Spleen (tissue), 11 donors: ENCODE measurements at regions not wholly inside any gene's neighbourhood (a gene's known extent, or its start where the extent isn't known, plus 50 kb on each side); places are given as distances from the start of the nearest gene placed in this dataset.

Source experiments
- DNase-seq: peaks from one replicate; pipeline ENCODE4 v3.0.0-alpha.2; 2020
- H3K27ac ChIP-seq, 8 donors: fragments of 200-600 bp; sonication (generic) in 7 of 8; 1 replicate in 4 of 8; 2 replicates in 4 of 8; pipeline versions ENCODE4 v1.5.0 to v1.8.0; 2016 to 2021; ENCODE audit warnings: inconsistent platforms in 4 of 8, mild to moderate bottlenecking in 4 of 8, moderate library complexity in 1 of 8
- H3K27me3 ChIP-seq, 7 donors: fragments of 200-600 bp; sonication (generic) in 6 of 7; replicated peaks in 1 of 7; 1 replicate in 4 of 7; 2 replicates in 3 of 7; pipeline versions ENCODE4 v1.5.0 to v1.8.0; 2016 to 2021; ENCODE audit warnings: inconsistent platforms in 3 of 7, mild to moderate bottlenecking in 1 of 7
- H3K36me3 ChIP-seq, 6 donors: fragments of 200-600 bp; sonication (generic) in 5 of 6; 1 replicate in 4 of 6; 2 replicates in 2 of 6; pipeline versions ENCODE4 v1.5.0 to v1.8.0; 2016 to 2021; ENCODE audit warnings: inconsistent platforms in 2 of 6
- H3K4me1 ChIP-seq, 6 donors: fragments of 200-600 bp; sonication (generic) in 5 of 6; 1 replicate in 3 of 6; 2 replicates in 3 of 6; pipeline versions ENCODE4 v1.5.0 to v1.8.0; 2016 to 2021; ENCODE audit warnings: inconsistent platforms in 3 of 6
- H3K4me3 ChIP-seq, 8 donors: fragments of 200-600 bp; sonication (generic) in 7 of 8; 1 replicate in 4 of 8; 2 replicates in 4 of 8; pipeline versions ENCODE4 v1.5.0 to v1.8.0; 2016 to 2021; ENCODE audit warnings: inconsistent platforms in 4 of 8, mild to moderate bottlenecking in 4 of 8, moderate library complexity in 2 of 8
- H3K9me3 ChIP-seq, 8 donors: fragments of 200-600 bp; sonication (generic) in 7 of 8; 1 replicate in 4 of 8; 2 replicates in 4 of 8; pipeline versions ENCODE4 v1.5.0 to v1.8.0; 2016 to 2021; ENCODE audit warnings: inconsistent platforms in 4 of 8
- CTCF ChIP-seq, 11 experiments: fragments of 200-600 bp in 7 of 11; fragments of 450-650 bp in 4 of 11; sonication (generic) in 4 of 11; IDR thresholded peaks in 8 of 11; conservative IDR thresholded peaks in 3 of 11; 1 replicate in 7 of 11; 2 replicates in 4 of 11; pipeline versions ENCODE4 v1.4.0 to v1.8.0; 2016 to 2021; ENCODE audit warnings: antibody characterized with exemption in 11 of 11, inconsistent platforms in 4 of 11, mild to moderate bottlenecking in 1 of 11
- POLR2A ChIP-seq, 3 donors: fragments of 450-650 bp; IDR thresholded peaks; one replicate each; pipeline ENCODE4 v1.5.1; 2017; ENCODE audit warnings: antibody characterized with exemption in 3 of 3, mild to moderate bottlenecking in 1 of 3
- POLR2AphosphoS5 ChIP-seq, 3 donors: sonication (generic); formaldehyde crosslinking; IDR thresholded peaks; one replicate each; pipeline ENCODE4 v1.5.1; 2017; ENCODE audit warnings: antibody characterized with exemption in 3 of 3
- whole genome bisulfite sequencing, 5 donors: extraction: QIAGEN DNeasy Blood & Tissue Kit in 3 of 5; methylation state at CpG; one replicate each; pipeline versions ENCODE4 v1.1.5 to v1.1.7; 2013 to 2018; 5-methylcytosine and 5-hydroxymethylcytosine counted together
- intact Hi-C: fragments of 100-400 bp; cut with DNase I; formaldehyde crosslinking; loops from one replicate; pipeline ENCODE4 v1.15.0; 2023; ENCODE audit warnings: low total_unique reads
- donor health status: healthy with polysubstance abuse.
- donor health status: DM: no; HTN: no; CAD: no; lungs with moderate emphysema.
- donor health status: DM: no; HTN: no; CAD: no.
- donor health status: Bipolar disorder and iron deficiency.
- donor health status: healthy.
- donor health status: DM: no; HTN: no; CAD: no.
- donor health status: DM: yes; HTN: yes; CAD: no.

GRCh38 chr18:52046842-52047241 is 293.2 kb upstream of the DCC start:
- TF ChIP-seq POLR2AphosphoS5 (IDR thresholded peaks at IDR 0.05) (no peak), CTCF (IDR thresholded peaks at IDR 0.05 in 8 of 11, conservative IDR thresholded peaks at IDR 0.05 in 3 of 11) (no peak), POLR2A (IDR thresholded peaks at IDR 0.05) (no peak)

GRCh38 chr18:52054324-52054723 is 285.7 kb upstream of the DCC start:
- DNase-seq: no peak
- TF ChIP-seq POLR2A (IDR thresholded peaks at IDR 0.05) (no peak), POLR2AphosphoS5 (IDR thresholded peaks at IDR 0.05) (no peak), CTCF (IDR thresholded peaks at IDR 0.05 in 8 of 11, conservative IDR thresholded peaks at IDR 0.05 in 3 of 11) (no peak)
- intact Hi-C loops: no loop called here

More at GRCh38 chr18:52046842-52047241, 293.2 kb upstream of the DCC start:
- 71 to 77% (median 72%) methylated on average over 4 of the region's 4 CpGs for WGBS, 5 donors
- Histone ChIP-seq H3K9me3 (no peaks in the 10 kb centered on the region), H3K27me3 (no peaks in the 10 kb centered on the region), H3K4me3 (no peak overlapping the region), H3K27ac (no peak overlapping the region), H3K36me3 (no peaks in the 10 kb centered on the region), H3K4me1 (no peaks in the 10 kb centered on the region)
- intact Hi-C loops: no loop called here
- DNase-seq: no peak

GRCh38 chr18:52060607-52061304 is 279.2 kb upstream of the DCC start:
- 32 to 43% (median 34%) methylated on average over 4 of the region's 4 CpGs for WGBS, 5 donors
- intact Hi-C loops: no loop called here
- Histone ChIP-seq H3K36me3 (no peaks in the 10 kb centered on the region), H3K27ac (no peak overlapping the region), H3K9me3 (peaks cover 0 to 34% (median 15%) of the 10 kb centered on the region in 8 donors), H3K4me3 (no peak overlapping the region), H3K4me1 (no peaks in the 10 kb centered on the region), H3K27me3 (no peaks in the 10 kb centered on the region)
- peak; percentile 33 for DNase-seq
- TF ChIP-seq CTCF (IDR thresholded peaks at IDR 0.05 in 8 of 11, conservative IDR thresholded peaks at IDR 0.05 in 3 of 11): no peak
- TF ChIP-seq POLR2AphosphoS5 (IDR thresholded peaks at IDR 0.05): no peak
- TF ChIP-seq POLR2A (IDR thresholded peaks at IDR 0.05): no peak

More at GRCh38 chr18:52054324-52054723, 285.7 kb upstream of the DCC start:
- H3K27ac ChIP-seq: no peak overlapping the region
- no peaks in the 10 kb centered on the region for H3K4me1 ChIP-seq
- H3K27me3 ChIP-seq: no peaks in the 10 kb centered on the region
- H3K36me3 ChIP-seq: no peaks in the 10 kb centered on the region
- H3K9me3 ChIP-seq: peaks cover 0 to 14% (median 2%) of the 10 kb centered on the region in 8 donors
- no peak overlapping the region for H3K4me3 ChIP-seq

GRCh38 chr18:52063923-52064322 is 276.1 kb upstream of the DCC start:
- Histone ChIP-seq H3K27ac (no peak overlapping the region), H3K27me3 (no peaks in the 10 kb centered on the region), H3K4me1 (no peaks in the 10 kb centered on the region), H3K36me3 (no peaks in the 10 kb centered on the region), H3K9me3 (peaks cover 5 to 52% (median 33%) of the 10 kb centered on the region in 8 donors), H3K4me3 (no peak overlapping the region)
- 59 to 88% (median 63%) methylated on average over 2 of the region's 2 CpGs for WGBS, 5 donors
- no peak for TF ChIP-seq POLR2AphosphoS5 (IDR thresholded peaks at IDR 0.05)
- TF ChIP-seq POLR2A (IDR thresholded peaks at IDR 0.05): no peak
- TF ChIP-seq CTCF (IDR thresholded peaks at IDR 0.05 in 8 of 11, conservative IDR thresholded peaks at IDR 0.05 in 3 of 11): no peak
- intact Hi-C loops: no loop called here
- DNase-seq: no peak
